D721Med (cell line): ENCODE measurements at regions not wholly inside any gene's neighbourhood (a gene's known extent, or its start where the extent isn't known, plus 50 kb on each side); places are given as distances from the start of the nearest gene placed in this dataset.

Source experiments
- DNase-seq: peaks from one replicate; pipeline ENCODE4 v3.0.0; 2011; ENCODE audit warnings: low spot score; ENCODE audit not compliant: insufficient read length
- FAIRE-seq: peaks from 2 replicates; lab custom pipeline; 2011; peaks lifted over from hg19 to GRCh38; lab: Jason Lieb, UNC
- CTCF ChIP-seq: IDR thresholded peaks from 2 replicates; pipeline ENCODE4 v1.5.1; 2012; ENCODE audit warnings: mild to moderate bottlenecking, control low read depth; ENCODE audit not compliant: insufficient read depth; ENCODE audit errors: missing control alignments

- FAIRE-seq (no peak), DNase-seq (no peak)
- TF ChIP-seq CTCF, result no peak
These were observed 57.4 kb upstream of the BMAL1 start for GRCh38 chr11:13220148-13220547.

GRCh38 chr11:13221722-13222121 lies 55.9 kb upstream of the BMAL1 start:
- FAIRE-seq (peak; percentile 93), DNase-seq (peak; percentile 58)
- no peak for TF ChIP-seq CTCF

GRCh38 chr11:13222285-13222684 lies 55.3 kb upstream of the BMAL1 start:
- TF ChIP-seq CTCF, result no peak
- no peak for DNase-seq
- no peak for FAIRE-seq

GRCh38 chr11:13223112-13223511 lies 54.5 kb upstream of the BMAL1 start:
- FAIRE-seq (no peak), DNase-seq (no peak)
- TF ChIP-seq CTCF, result no peak

GRCh38 chr11:13224324-13224723 lies 53.3 kb upstream of the BMAL1 start:
- no peak for TF ChIP-seq CTCF
- FAIRE-seq, result no peak
- DNase-seq, result no peak

- DNase-seq, result no peak
- no peak for FAIRE-seq
- no peak for TF ChIP-seq CTCF
These were observed 52.3 kb upstream of the BMAL1 start for GRCh38 chr11:13225038-13226001.

GRCh38 chr11:13227676-13228255 lies 49.8 kb upstream of the BMAL1 start:
- TF ChIP-seq CTCF, result no peak
- FAIRE-seq (no peak), DNase-seq (no peak)
